Fibroblast of lung (primary cell): ENCODE measurements at regions not wholly inside any gene's neighbourhood (a gene's known extent, or its start where the extent isn't known, plus 50 kb on each side); places are given as distances from the start of the nearest gene placed in this dataset.

ENCODE experiments used
- EZH2 ChIP-seq: IDR thresholded peaks from 2 replicates; pipeline ENCODE4 v1.5.1; 2012; ENCODE audit warnings: low read length, control low read depth, mild to moderate bottlenecking; ENCODE audit errors: missing control alignments
- TF ChIP-seq, protein P1 (sequence below), 2 donors: IDR thresholded peaks in 1 of 2; conservative IDR thresholded peaks in 1 of 2; 1 replicate in 1 of 2; 2 replicates in 1 of 2; pipeline ENCODE4 v1.5.1; 2011 to 2012; ENCODE audit warnings: low read length in 2 of 2, control low read depth in 1 of 2, inconsistent platforms in 1 of 2, low read depth in 1 of 2, mild to moderate bottlenecking in 1 of 2

DNA sequence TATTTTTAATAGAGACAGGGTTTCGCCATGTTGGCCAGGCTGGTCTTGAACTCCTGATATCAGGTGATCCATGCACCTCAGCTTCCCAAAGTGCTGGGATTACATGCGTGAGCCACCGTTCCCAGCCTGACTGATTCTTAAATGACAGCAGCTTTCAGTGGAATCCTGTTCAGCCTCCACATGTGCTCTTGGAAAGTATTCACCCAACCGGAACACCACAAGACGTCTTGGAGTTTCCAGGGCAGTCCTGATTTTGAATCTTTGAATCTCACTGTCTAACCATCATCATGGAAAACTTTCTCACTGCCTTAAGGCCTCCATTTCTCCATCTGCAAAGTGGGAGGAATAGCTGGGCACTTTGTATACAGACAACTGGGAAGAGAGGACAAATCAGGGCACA, 58.1 kb upstream of the ITPKB start:
- TF ChIP-seq, protein P1, sequence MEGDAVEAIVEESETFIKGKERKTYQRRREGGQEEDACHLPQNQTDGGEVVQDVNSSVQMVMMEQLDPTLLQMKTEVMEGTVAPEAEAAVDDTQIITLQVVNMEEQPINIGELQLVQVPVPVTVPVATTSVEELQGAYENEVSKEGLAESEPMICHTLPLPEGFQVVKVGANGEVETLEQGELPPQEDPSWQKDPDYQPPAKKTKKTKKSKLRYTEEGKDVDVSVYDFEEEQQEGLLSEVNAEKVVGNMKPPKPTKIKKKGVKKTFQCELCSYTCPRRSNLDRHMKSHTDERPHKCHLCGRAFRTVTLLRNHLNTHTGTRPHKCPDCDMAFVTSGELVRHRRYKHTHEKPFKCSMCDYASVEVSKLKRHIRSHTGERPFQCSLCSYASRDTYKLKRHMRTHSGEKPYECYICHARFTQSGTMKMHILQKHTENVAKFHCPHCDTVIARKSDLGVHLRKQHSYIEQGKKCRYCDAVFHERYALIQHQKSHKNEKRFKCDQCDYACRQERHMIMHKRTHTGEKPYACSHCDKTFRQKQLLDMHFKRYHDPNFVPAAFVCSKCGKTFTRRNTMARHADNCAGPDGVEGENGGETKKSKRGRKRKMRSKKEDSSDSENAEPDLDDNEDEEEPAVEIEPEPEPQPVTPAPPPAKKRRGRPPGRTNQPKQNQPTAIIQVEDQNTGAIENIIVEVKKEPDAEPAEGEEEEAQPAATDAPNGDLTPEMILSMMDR (conservative IDR thresholded peaks at IDR 0.05 in 1 of 2, IDR thresholded peaks at IDR 0.05 in 1 of 2; ENCODE audit: low read depth in 1 of 2, low read length in 2 of 2), result no peak
- TF ChIP-seq EZH2, result no peak
